ENCODE measurements at regions not wholly inside any gene's neighbourhood (a gene's known extent, or its start where the extent isn't known, plus 50 kb on each side); places are given as distances from the start of the nearest gene placed in this dataset.

DNA sequence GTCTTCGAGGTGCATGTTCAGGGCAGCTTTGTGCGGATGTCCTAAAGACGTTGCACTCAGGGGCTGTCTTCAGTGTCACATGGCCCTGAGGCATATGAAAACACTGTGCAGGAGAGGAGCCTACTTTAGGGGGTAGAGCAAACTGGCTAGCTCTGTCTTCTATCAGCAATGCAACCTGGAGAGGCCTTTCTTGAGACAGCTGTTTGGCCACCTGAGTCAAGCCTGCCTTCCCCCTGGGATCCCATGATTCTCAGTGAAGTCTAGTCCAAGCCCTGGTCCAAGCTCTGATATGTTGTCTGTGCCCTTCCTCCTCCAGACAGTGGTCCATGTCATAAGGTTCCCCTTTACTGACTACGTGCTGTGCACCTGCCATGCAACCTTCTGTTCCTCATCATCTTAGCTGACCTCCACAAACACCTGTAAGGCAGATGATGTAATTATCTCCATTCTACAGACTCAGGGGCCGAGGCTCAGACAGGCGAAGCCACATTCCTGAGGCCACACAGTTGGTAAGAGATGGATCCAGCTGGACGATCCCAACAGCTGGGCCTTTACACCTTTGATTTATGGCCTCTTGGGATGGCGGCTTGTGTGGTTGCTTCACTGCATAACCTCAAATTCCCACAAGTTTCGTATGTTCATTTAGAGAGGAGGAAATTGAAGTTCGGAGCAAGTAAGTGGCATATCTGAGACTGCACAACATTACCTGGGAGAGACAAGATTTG is 109.9 kb downstream of the COPS8 start:
- Histone ChIP-seq H3K4me3 (no peak overlapping the region), H3K9me3 (no peaks in the 10 kb centered on the region), H3K4me1 (peaks cover 0 to 12% (median 3%) of the 10 kb centered on the region in 4 donors), H3K27ac (peak overlapping the region; percentile 1 to 52 (median 26)), H3K27me3 (no peaks in the 10 kb centered on the region), H3K36me3 (no peaks in the 10 kb centered on the region)
- DNase-seq: no peak
- in situ Hi-C loops (cut with MboI; ENCODE audit: low pct_ligation_motif_present in 1 of 4, low pct_unique_long_range_greater_than_20kb in 1 of 4, low sequenced_read_pairs in 3 of 4) (no loop called here), intact Hi-C loops (cut with DNase I; ENCODE audit: low total_unique reads) (no loop called here)
- TF ChIP-seq POLR2AphosphoS5 (IDR thresholded peaks at IDR 0.05) (peak; percentile 28 to 61 (median 46)), POLR2A (IDR thresholded peaks at IDR 0.05) (no peak), EP300 (IDR thresholded peaks at IDR 0.05; ENCODE audit: low read depth) (no peak)
- TF ChIP-seq, protein P1, sequence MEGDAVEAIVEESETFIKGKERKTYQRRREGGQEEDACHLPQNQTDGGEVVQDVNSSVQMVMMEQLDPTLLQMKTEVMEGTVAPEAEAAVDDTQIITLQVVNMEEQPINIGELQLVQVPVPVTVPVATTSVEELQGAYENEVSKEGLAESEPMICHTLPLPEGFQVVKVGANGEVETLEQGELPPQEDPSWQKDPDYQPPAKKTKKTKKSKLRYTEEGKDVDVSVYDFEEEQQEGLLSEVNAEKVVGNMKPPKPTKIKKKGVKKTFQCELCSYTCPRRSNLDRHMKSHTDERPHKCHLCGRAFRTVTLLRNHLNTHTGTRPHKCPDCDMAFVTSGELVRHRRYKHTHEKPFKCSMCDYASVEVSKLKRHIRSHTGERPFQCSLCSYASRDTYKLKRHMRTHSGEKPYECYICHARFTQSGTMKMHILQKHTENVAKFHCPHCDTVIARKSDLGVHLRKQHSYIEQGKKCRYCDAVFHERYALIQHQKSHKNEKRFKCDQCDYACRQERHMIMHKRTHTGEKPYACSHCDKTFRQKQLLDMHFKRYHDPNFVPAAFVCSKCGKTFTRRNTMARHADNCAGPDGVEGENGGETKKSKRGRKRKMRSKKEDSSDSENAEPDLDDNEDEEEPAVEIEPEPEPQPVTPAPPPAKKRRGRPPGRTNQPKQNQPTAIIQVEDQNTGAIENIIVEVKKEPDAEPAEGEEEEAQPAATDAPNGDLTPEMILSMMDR (IDR thresholded peaks at IDR 0.05): no peak
- WGBS, 2 donors (ENCODE audit: low coverage in 1 of 2): 75% methylated on average over 4 to 10 of the region's 10 CpGs

DNA sequence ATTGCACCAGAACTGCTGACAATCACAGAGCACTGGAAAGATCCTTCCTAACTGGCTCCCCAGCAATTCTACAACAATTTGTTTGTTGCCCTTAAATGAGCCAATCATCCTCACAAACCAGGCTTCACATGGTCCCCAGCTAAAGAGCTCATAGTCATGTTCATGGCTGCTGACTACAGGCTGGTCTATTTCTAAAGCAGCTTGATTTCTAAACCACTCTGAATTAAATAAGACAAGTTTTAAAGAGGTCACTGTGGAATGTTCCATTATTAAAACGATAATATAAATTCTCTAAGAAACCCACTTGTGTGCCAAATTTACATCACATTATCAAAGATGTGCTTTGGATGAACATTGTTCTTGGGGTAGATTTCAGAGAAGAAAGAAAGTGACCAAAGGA is 110.7 kb downstream of the COPS8 start:
- intact Hi-C loops (cut with DNase I; ENCODE audit: low total_unique reads) (no loop called here), in situ Hi-C loops (cut with MboI; ENCODE audit: low pct_ligation_motif_present in 1 of 4, low pct_unique_long_range_greater_than_20kb in 1 of 4, low sequenced_read_pairs in 3 of 4) (no loop called here)
- H3K36me3 ChIP-seq: no peaks in the 10 kb centered on the region
- no peak overlapping the region for H3K4me3 ChIP-seq
- no peaks in the 10 kb centered on the region for H3K27me3 ChIP-seq
- TF ChIP-seq POLR2AphosphoS5 (IDR thresholded peaks at IDR 0.05): no peak
- TF ChIP-seq EP300 (IDR thresholded peaks at IDR 0.05; ENCODE audit: low read depth): no peak
- TF ChIP-seq, protein P1 (IDR thresholded peaks at IDR 0.05): no peak
- TF ChIP-seq POLR2A (IDR thresholded peaks at IDR 0.05): no peak
- H3K4me1 ChIP-seq: peaks cover 0 to 12% (median 3%) of the 10 kb centered on the region in 4 donors
- H3K27ac ChIP-seq: peak overlapping the region; percentile 4 to 53 (median 50)
- DNase-seq: no peak
- 56 to 71% methylated on average over 1 of the region's 1 CpG for WGBS, 2 donors (ENCODE audit: low coverage in 1 of 2)
- no peaks in the 10 kb centered on the region for H3K9me3 ChIP-seq

DNA sequence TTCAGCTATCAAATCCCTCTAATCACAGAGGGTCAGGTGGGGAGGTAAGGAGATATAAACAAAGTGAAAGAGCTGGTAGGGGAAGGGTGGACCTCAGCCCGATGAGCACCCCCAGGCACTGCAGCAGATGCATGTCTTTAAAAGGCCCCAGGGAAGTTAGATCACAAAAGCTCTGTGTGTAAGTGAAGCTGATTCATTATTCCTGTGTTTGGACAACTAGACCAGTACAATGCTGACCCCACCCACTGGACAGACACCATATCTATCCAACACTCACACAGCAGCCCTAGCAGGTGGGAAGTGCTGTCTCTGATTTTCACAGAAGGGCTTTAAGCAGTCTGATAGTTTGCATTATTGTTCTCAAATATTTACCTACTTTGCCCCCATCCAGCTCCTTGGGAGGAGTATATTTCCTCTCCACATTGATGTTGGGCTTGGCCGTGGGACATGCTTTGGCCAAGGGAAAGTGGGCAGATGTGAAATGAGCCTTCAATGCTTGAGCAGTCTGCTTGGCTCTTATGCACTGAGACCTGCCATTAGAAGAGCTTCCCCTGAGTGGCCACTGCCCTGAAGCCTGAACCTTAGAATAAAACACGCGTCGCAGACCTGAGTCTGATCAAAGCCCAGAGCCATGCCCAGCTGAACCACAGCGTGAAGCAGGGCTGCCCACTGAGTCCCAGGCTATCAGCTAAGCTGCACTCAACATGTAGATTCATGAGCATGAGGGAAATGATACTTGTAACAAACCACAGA is 111.4 kb downstream of the COPS8 start:
- no peaks in the 10 kb centered on the region for H3K36me3 ChIP-seq
- whole genome bisulfite sequencing, 2 donors (ENCODE audit: low coverage in 1 of 2): 40 to 72% methylated on average over 1 to 6 of the region's 6 CpGs
- H3K4me3 ChIP-seq: no peak overlapping the region
- H3K9me3 ChIP-seq: no peaks in the 10 kb centered on the region
- TF ChIP-seq POLR2AphosphoS5 (IDR thresholded peaks at IDR 0.05): no peak
- TF ChIP-seq, protein P1 (IDR thresholded peaks at IDR 0.05): no peak
- TF ChIP-seq EP300 (IDR thresholded peaks at IDR 0.05; ENCODE audit: low read depth): no peak
- no peak for TF ChIP-seq POLR2A (IDR thresholded peaks at IDR 0.05)
- no peaks in the 10 kb centered on the region for H3K27me3 ChIP-seq
- H3K4me1 ChIP-seq: peaks cover 0 to 12% (median 3%) of the 10 kb centered on the region in 4 donors
- no peak for DNase-seq
- in situ Hi-C loops (cut with MboI; ENCODE audit: low pct_ligation_motif_present in 1 of 4, low pct_unique_long_range_greater_than_20kb in 1 of 4, low sequenced_read_pairs in 3 of 4): no loop called here
- intact Hi-C loops (cut with DNase I; ENCODE audit: low total_unique reads): no loop called here
- H3K27ac ChIP-seq: peak overlapping the region; percentile 11 to 53 (median 50)

DNA sequence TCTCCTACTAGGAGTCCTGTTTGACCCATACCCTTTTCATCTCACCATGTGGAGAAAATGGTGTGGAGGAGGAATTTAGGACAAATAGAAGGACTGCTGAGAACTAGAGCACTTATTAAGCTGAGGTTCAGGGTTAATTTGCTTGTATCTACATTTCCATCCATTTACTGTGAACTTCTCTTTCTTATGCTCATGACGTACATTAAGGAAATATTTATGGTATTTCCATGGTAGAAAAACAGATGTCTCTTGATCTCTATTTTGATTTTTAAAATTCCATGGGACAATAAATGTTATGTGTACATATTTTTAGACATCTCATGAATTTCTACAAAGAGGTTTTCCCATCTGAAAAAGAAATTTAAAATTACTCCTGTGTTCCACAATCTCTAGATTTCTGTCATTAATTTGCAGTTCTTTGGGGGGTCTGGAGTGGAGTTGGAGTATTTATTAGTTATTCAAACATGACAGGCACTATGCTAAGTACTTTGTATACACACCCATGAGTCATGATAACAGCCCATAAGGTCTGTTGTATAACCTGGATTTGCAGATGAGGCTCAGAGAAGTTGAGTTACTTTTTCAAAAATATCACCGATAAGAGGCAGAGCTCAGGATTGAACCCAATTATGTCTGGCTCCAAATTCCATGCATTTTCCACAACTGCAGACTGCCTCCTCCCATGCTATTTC is 112.6 kb downstream of the COPS8 start:
- Histone ChIP-seq H3K4me3 (no peak overlapping the region), H3K4me1 (peaks cover 0 to 12% (median 3%) of the 10 kb centered on the region in 4 donors), H3K9me3 (no peaks in the 10 kb centered on the region), H3K27ac (peak overlapping the region in 3 of 4 donors; percentile 32 to 52 (median 33)), H3K27me3 (no peaks in the 10 kb centered on the region), H3K36me3 (no peaks in the 10 kb centered on the region)
- WGBS, 2 donors (ENCODE audit: low coverage in 1 of 2): 67 to 69% methylated on average over 2 of the region's 2 CpGs
- no peak for DNase-seq
- in situ Hi-C loops (cut with MboI; ENCODE audit: low pct_ligation_motif_present in 1 of 4, low pct_unique_long_range_greater_than_20kb in 1 of 4, low sequenced_read_pairs in 3 of 4) (no loop called here), intact Hi-C loops (cut with DNase I; ENCODE audit: low total_unique reads) (no loop called here)
- TF ChIP-seq, protein P1 (IDR thresholded peaks at IDR 0.05): no peak
- TF ChIP-seq EP300 (IDR thresholded peaks at IDR 0.05; ENCODE audit: low read depth) (no peak), POLR2A (IDR thresholded peaks at IDR 0.05) (no peak), POLR2AphosphoS5 (IDR thresholded peaks at IDR 0.05) (no peak)

Measured in transverse colon (tissue), 4 donors.